MCF 10A (cell line): ENCODE measurements at regions not wholly inside any gene's neighbourhood (a gene's known extent, or its start where the extent isn't known, plus 50 kb on each side); places are given as distances from the start of the nearest gene placed in this dataset.

Experiments used
- BruUV-seq: library from RNA; stranded (reverse); fragments of 400-500 nt; replicated peaks from 2 replicates; lab custom pipeline; 2021; lab: Mats Ljungman, UMichigan
- CTCF ChIA-PET: fragments of 300-600 bp; sonication (Branson Sonifier 250); formaldehyde crosslinking; extraction: SDS; loops from one replicate; lab custom pipeline; 2021; ENCODE audit warnings: antibody characterized with exemption, inconsistent platforms; lab: Yijun Ruan, JAX
- POLR2A ChIA-PET: fragments of 300-600, 350-650 bp; sonication (Branson Sonifier 250); formaldehyde crosslinking; extraction: SDS; loops from one replicate; lab custom pipeline; 2020; ENCODE audit warnings: antibody characterized with exemption, inconsistent platforms; lab: Yijun Ruan, JAX
- DNase-seq: peaks from one replicate; pipeline ENCODE4 v3.0.0-alpha.2; 2018; ENCODE audit not compliant: unreplicated experiment
- H3K27ac Mint-ChIP-seq: one replicate; pipeline ENCODE4 v1.8.0; 2022; ENCODE audit warnings: mild to moderate bottlenecking, low read depth, mixed read lengths; ENCODE audit not compliant: unreplicated experiment
- H3K27me3 Mint-ChIP-seq: one replicate; pipeline ENCODE4 v1.8.0; 2022; ENCODE audit warnings: mixed read lengths; ENCODE audit not compliant: insufficient read depth, unreplicated experiment
- H3K36me3 Mint-ChIP-seq: one replicate; pipeline ENCODE4 v1.8.0; 2022; ENCODE audit warnings: mild to moderate bottlenecking, moderate library complexity, mixed read lengths; ENCODE audit not compliant: insufficient read depth, unreplicated experiment
- H3K4me1 Mint-ChIP-seq: one replicate; pipeline ENCODE4 v1.8.0; 2022; ENCODE audit warnings: mixed read lengths; ENCODE audit not compliant: insufficient read depth, unreplicated experiment
- H3K4me3 Mint-ChIP-seq: one replicate; pipeline ENCODE4 v1.8.0; 2022; ENCODE audit warnings: mild to moderate bottlenecking, moderate library complexity, mixed read lengths; ENCODE audit not compliant: unreplicated experiment
- H3K9me3 Mint-ChIP-seq: one replicate; pipeline ENCODE4 v1.8.0; 2022; ENCODE audit warnings: mixed read lengths; ENCODE audit not compliant: unreplicated experiment
- CTCF ChIP-seq: fragments of 200-600 bp; IDR thresholded peaks from one replicate; pipeline ENCODE4 v1.8.0; 2022; ENCODE audit warnings: antibody characterized with exemption, mild to moderate bottlenecking; ENCODE audit not compliant: unreplicated experiment
- intact Hi-C: fragments of 100-400 bp; cut with micrococcal nuclease; formaldehyde crosslinking; loops from 2 replicates; pipeline ENCODE4 v1.14.1; 2022

- POLR2A ChIA-PET: no interaction called here
- Mint-ChIP-seq H3K36me3 (no peaks in the 10 kb centered on the region), H3K4me1 (no peaks in the 10 kb centered on the region), H3K27ac (no peak overlapping the region), H3K9me3 (no peaks in the 10 kb centered on the region), H3K4me3 (no peak overlapping the region), H3K27me3 (peaks cover 33% of the 10 kb centered on the region)
- CTCF ChIA-PET: interaction anchor here (0.9 to 1.7 kb wide), 3 partner anchors 25 to 89 kb away, joined by 4 read pairs; no protein-coding TSS in a partner anchor
- DNase-seq: no peak
- no peak for TF ChIP-seq CTCF
- intact Hi-C loops: no loop called here
- BruUV-seq: no TSS peak
These were observed 111.8 kb downstream of the CAVIN4 start for GRCh38 chr9:100689635-100690034.

GRCh38 chr9:100690438-100690837 is 112.6 kb downstream of the CAVIN4 start:
- Mint-ChIP-seq H3K9me3 (no peaks in the 10 kb centered on the region), H3K36me3 (no peaks in the 10 kb centered on the region), H3K4me3 (no peak overlapping the region), H3K4me1 (no peaks in the 10 kb centered on the region), H3K27me3 (peaks cover 29% of the 10 kb centered on the region), H3K27ac (no peak overlapping the region)
- ChIA-PET CTCF (interaction anchor here (0.6 kb wide), 1 partner anchor 756 kb away, joined by 3 read pairs; no protein-coding TSS in a partner anchor), POLR2A (no interaction called here)
- DNase-seq: no peak
- BruUV-seq: no TSS peak
- intact Hi-C loops: no loop called here
- TF ChIP-seq CTCF: no peak

GRCh38 chr9:100697339-100697738 is 119.5 kb downstream of the CAVIN4 start:
- ChIA-PET POLR2A (interaction anchor here (1.3 kb wide), 1 partner anchor 11 kb away, joined by 4 read pairs; no protein-coding TSS in a partner anchor), CTCF (interaction anchor here (1.0 kb wide), 1 partner anchor 691 kb away, joined by 3 read pairs; no protein-coding TSS in a partner anchor)
- Mint-ChIP-seq H3K36me3 (no peaks in the 10 kb centered on the region), H3K9me3 (no peaks in the 10 kb centered on the region), H3K27ac (no peak overlapping the region), H3K4me1 (no peaks in the 10 kb centered on the region), H3K27me3 (no peaks in the 10 kb centered on the region), H3K4me3 (no peak overlapping the region)
- TF ChIP-seq CTCF: no peak
- BruUV-seq: no TSS peak
- no peak for DNase-seq
- intact Hi-C loops: no loop called here

- CTCF ChIA-PET: interaction anchor here (0.6 to 1.0 kb wide), 7 partner anchors 10 to 97 kb away, joined by 3 to 6 read pairs (median 3); no protein-coding TSS in a partner anchor
- TF ChIP-seq CTCF: no peak
- Mint-ChIP-seq H3K9me3 (no peaks in the 10 kb centered on the region), H3K4me1 (no peaks in the 10 kb centered on the region), H3K27me3 (no peaks in the 10 kb centered on the region), H3K27ac (no peak overlapping the region), H3K4me3 (no peak overlapping the region), H3K36me3 (no peaks in the 10 kb centered on the region)
- BruUV-seq: no TSS peak
- DNase-seq: no peak
- intact Hi-C loops: no loop called here
- POLR2A ChIA-PET: no interaction called here
These were observed 121.1 kb downstream of the CAVIN4 start for GRCh38 chr9:100698945-100699344.
